ENCODE measurements at regions not wholly inside any gene's neighbourhood (a gene's known extent, or its start where the extent isn't known, plus 50 kb on each side); places are given as distances from the start of the nearest gene placed in this dataset.

DNA sequence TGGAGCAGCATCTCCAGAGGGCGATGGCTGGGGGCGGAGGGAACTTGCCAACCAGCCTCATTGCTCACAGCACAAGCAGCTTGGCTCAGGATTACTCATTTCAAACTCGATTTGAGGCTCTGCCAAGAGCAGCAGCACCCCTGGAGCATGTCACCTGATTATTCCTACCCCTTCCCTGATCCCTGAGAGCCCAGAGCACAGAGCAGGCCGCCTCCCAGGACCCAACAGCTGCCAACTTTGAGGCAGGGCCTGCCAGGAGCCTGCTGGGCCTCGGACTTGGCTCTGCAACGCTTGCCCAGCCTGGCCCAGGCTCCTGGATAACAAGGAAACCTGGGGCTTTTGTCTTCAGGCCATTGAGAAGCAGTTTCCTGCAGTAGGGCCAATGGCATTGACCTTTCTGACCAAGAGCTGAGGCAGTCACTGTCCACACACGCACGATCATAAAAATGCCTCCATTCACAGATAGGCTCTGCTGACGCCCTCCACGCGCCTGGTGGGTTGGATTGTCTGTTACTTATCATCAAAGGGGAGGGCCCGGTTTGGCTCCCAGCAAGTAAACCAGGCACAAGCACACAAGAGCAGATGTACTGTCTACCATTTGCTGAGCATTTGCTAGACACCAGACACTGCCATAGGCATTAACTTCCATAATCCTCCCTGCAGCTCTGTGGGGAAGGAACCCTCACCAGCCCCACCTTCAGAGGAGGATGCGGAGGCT is 406.6 kb upstream of the EEF2KMT start:
- no peak overlapping the region for H3K27ac ChIP-seq (ENCODE audit: low read depth, low read length)
- no peaks in the 10 kb centered on the region for H3K27me3 ChIP-seq (ENCODE audit: control insufficient read depth, insufficient read depth, low read length)
- H3K9me3 ChIP-seq (ENCODE audit: control insufficient read depth, insufficient read depth, low read length) = peaks cover 70% of the 10 kb centered on the region
- H3K4me3 ChIP-seq (ENCODE audit: low read depth, low read length) = no peak overlapping the region
- DNase-seq (ENCODE audit: low read depth, low spot score) = no peak
- POLR2A ChIA-PET = interaction anchor here (0.7 kb wide), 1 partner anchor 24 kb away, joined by 3 read pairs; no protein-coding TSS in a partner anchor
- TF ChIP-seq, protein P1, sequence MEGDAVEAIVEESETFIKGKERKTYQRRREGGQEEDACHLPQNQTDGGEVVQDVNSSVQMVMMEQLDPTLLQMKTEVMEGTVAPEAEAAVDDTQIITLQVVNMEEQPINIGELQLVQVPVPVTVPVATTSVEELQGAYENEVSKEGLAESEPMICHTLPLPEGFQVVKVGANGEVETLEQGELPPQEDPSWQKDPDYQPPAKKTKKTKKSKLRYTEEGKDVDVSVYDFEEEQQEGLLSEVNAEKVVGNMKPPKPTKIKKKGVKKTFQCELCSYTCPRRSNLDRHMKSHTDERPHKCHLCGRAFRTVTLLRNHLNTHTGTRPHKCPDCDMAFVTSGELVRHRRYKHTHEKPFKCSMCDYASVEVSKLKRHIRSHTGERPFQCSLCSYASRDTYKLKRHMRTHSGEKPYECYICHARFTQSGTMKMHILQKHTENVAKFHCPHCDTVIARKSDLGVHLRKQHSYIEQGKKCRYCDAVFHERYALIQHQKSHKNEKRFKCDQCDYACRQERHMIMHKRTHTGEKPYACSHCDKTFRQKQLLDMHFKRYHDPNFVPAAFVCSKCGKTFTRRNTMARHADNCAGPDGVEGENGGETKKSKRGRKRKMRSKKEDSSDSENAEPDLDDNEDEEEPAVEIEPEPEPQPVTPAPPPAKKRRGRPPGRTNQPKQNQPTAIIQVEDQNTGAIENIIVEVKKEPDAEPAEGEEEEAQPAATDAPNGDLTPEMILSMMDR (IDR thresholded peaks at IDR 0.05; ENCODE audit: low read depth, low read length) = no peak
- CTCF ChIA-PET = no interaction called here

- CTCF ChIA-PET = no interaction called here
- TF ChIP-seq, protein P1 (IDR thresholded peaks at IDR 0.05; ENCODE audit: low read depth, low read length) = no peak
- Histone ChIP-seq H3K27ac (ENCODE audit: low read depth, low read length) (no peak overlapping the region), H3K4me3 (ENCODE audit: low read depth, low read length) (no peak overlapping the region), H3K9me3 (ENCODE audit: control insufficient read depth, insufficient read depth, low read length) (peaks cover 68% of the 10 kb centered on the region), H3K27me3 (ENCODE audit: control insufficient read depth, insufficient read depth, low read length) (no peaks in the 10 kb centered on the region)
- no peak for DNase-seq (ENCODE audit: low read depth, low spot score)
- POLR2A ChIA-PET = no interaction called here
Observed at GRCh38 chr16:5502944-5503343, 405.3 kb upstream of the EEF2KMT start.

DNA sequence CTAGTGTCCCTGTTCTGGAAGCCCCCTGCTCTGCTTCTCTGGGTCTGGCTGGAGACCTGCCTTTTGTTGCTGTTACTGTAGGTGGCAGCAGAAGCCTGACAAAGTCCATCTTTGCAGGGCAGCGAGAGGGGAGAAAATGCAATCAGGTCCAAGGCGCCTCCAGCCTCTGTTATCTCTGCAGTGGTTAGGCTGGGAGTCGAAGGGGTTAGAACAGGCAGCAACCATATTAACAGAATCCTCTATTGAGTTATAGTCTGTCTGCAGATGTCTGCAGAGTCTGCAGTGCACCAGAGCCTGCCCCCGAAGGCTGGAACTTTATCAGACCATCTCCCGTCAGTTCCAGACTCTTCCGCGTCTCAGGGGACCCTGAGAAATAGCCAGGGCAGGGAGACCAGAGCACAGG is 404.9 kb upstream of the EEF2KMT start:
- TF ChIP-seq, protein P1 (IDR thresholded peaks at IDR 0.05; ENCODE audit: low read depth, low read length) = no peak
- CTCF ChIA-PET = no interaction called here
- H3K27me3 ChIP-seq (ENCODE audit: control insufficient read depth, insufficient read depth, low read length) = no peaks in the 10 kb centered on the region
- H3K27ac ChIP-seq (ENCODE audit: low read depth, low read length) = no peak overlapping the region
- POLR2A ChIA-PET = no interaction called here
- DNase-seq (ENCODE audit: low read depth, low spot score) = no peak
- peaks cover 68% of the 10 kb centered on the region for H3K9me3 ChIP-seq (ENCODE audit: control insufficient read depth, insufficient read depth, low read length)
- H3K4me3 ChIP-seq (ENCODE audit: low read depth, low read length) = no peak overlapping the region

DNA sequence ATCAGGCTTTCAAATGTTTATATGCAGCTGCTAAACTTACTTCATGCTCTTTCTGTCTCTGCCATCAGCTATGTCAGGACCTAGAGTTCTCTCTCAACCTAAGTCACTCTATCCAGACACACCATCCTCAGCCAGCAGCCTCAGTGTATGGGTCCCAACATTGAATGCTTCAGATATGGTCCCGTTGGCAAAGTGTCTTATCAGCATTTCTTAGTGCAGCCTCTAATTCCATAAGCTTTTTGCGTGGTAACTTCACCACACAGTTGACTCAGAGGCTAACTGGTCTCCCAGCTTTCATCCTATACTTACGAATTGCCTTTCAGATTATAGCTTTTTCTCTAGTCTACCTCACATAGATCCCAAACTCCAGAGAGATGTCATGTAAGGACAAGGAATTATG is 402.9 kb upstream of the EEF2KMT start:
- Histone ChIP-seq H3K27me3 (ENCODE audit: control insufficient read depth, insufficient read depth, low read length) (no peaks in the 10 kb centered on the region), H3K27ac (ENCODE audit: low read depth, low read length) (no peak overlapping the region), H3K4me3 (ENCODE audit: low read depth, low read length) (no peak overlapping the region), H3K9me3 (ENCODE audit: control insufficient read depth, insufficient read depth, low read length) (peaks cover 60% of the 10 kb centered on the region)
- ChIA-PET POLR2A (no interaction called here), CTCF (no interaction called here)
- no peak for DNase-seq (ENCODE audit: low read depth, low spot score)
- TF ChIP-seq, protein P1 (IDR thresholded peaks at IDR 0.05; ENCODE audit: low read depth, low read length) = no peak

- no peak overlapping the region for H3K27ac ChIP-seq (ENCODE audit: low read depth, low read length)
- H3K4me3 ChIP-seq (ENCODE audit: low read depth, low read length) = no peak overlapping the region
- TF ChIP-seq, protein P1 (IDR thresholded peaks at IDR 0.05; ENCODE audit: low read depth, low read length) = no peak
- no peaks in the 10 kb centered on the region for H3K27me3 ChIP-seq (ENCODE audit: control insufficient read depth, insufficient read depth, low read length)
- DNase-seq (ENCODE audit: low read depth, low spot score) = no peak
- POLR2A ChIA-PET = no interaction called here
- peaks cover 58% of the 10 kb centered on the region for H3K9me3 ChIP-seq (ENCODE audit: control insufficient read depth, insufficient read depth, low read length)
- CTCF ChIA-PET = no interaction called here
Observed at GRCh38 chr16:5498562-5498961, 401.0 kb upstream of the EEF2KMT start.
